ENCODE measurements at regions not wholly inside any gene's neighbourhood (a gene's known extent, or its start where the extent isn't known, plus 50 kb on each side); places are given as distances from the start of the nearest gene placed in this dataset.

- FAIRE-seq = no peak
- DNase-seq (ENCODE audit: extremely low spot score, insufficient read length, low read depth) = no peak
These were observed 616.6 kb downstream of the METTL4 start for GRCh38 chr18:1954583-1955312.

DNA sequence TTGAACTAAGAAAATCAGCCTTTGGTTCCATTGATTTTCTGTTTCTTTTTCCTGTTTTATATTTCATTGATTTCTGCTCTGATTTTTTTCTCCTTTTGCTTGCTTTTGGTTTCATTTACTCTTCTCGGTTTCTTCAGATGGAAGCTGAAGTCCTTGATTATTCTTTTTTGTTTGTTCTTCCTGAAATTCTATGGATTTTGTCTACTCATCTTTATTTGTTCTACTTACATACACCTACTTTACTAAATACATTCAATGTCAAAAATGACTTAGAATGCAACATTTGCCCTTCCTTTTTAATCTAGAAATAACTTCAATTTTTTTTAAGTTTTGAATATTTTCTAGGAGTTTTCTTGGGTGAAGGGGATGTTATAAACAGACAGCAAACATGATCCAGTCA is 612.5 kb downstream of the METTL4 start:
- FAIRE-seq (no peak), DNase-seq (ENCODE audit: extremely low spot score, insufficient read length, low read depth) (no peak)

DNA sequence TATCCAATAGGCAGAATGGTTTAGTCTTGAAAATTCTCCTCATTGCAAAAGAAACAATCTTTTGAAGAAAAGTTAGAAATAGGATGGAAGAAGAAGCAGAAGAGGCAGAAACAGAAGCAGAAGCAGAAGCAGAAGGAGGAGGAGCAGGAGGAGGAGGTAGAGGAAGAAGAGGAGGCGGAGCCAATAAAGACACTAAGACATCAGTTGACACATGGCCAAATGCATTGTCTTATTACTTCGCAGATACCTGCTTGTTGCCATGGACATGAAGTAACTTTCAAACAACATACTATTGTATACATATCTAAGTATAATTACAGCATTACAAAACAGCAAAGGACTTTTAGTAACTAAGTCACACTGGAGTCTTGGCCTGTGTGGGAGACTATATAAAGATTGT is 606.3 kb downstream of the METTL4 start:
- DNase-seq (ENCODE audit: extremely low spot score, insufficient read length, low read depth) (no peak), FAIRE-seq (no peak)

DNA sequence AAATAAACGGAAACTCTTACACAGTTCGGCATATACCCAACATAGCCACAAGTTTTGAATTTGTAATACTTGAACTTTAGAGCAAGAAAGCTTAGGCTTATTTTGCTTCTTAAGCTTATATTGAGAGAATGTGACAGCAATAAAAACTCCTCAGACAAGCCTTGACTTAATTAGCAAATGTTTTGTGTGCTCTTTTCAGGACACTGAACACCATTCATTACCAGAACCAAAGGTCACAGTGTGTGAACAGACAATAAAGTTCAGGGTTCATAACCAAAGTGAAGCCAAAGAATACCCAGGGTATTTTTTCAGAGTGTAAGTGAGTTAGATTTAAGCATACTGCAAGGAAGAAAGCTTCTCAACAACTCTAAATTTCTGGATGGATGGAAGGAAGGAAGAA is 605.8 kb downstream of the METTL4 start:
- no peak for FAIRE-seq
- no peak for DNase-seq (ENCODE audit: extremely low spot score, insufficient read length, low read depth)

DNA sequence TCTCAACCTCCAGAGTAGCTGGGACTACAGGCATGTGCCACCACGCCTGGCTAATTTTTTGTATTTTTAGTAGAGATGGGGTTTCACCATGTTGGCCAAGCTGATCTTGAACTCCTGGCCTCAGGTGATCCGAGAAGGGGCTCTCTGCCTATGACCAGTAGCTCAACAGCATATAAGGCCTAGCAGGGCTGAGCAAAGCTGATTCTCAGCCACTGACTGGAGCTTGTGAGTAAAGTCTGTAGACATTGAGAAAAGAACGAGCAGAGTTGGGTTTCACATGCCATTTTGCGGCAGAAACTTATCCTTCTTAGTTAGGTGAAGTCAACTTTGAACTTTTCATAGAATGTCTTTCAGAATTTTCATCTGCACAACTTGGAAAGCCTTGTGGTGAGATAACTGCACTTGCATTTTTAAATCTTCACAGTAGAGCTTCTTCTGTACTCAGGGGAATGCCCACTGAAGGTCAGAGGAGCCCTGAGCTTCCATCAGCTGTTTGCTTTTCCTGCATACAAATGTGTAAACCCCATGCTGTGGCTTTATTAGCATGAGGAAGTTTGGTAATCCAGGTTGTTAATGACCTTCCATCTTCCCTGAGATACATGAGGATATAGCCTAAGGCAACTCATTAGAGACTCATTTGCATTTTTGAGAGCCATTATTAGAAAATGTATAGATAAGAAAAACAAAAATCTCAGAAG is 602.4 kb downstream of the METTL4 start:
- DNase-seq (ENCODE audit: extremely low spot score, insufficient read length, low read depth) (no peak), FAIRE-seq (no peak)

DNA sequence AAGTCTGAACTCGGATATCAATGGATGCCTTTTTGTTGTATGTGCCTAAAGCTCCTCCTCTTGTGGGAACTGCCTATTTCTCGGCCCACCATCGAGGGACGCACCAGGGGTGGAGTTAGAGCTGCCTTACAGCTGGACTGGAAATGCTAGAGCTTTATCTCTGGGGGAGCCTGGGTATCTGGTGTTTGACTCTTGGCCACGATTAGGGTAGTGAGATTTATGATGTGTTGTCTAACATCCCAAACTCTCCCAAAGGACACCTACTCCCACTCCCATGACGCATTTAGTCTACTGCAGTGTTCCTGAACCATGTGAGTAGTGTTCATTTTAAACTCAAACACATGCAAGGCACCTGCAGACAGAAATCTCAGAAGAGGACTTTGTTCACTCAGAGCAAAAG is 594.8 kb downstream of the METTL4 start:
- FAIRE-seq (no peak), DNase-seq (ENCODE audit: extremely low spot score, insufficient read length, low read depth) (no peak)

DNA sequence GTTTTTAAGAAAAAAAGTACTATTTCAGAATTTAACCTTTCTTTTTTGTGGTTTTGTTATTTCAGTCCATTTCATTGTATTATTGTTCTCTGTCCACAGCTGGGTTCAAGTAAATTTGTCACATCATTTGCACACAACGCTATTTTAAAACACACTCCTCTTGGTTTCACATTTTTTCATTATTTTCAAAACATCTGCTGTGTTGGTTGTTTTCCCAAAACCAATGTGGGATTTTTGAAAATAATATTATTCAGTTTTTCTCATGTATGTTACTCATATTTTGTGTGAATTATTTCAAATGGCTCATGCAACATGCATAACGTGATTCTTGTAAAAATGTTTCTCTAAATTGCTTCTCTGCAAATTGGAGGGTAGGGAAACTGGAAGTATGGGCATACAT is 589.2 kb downstream of the METTL4 start:
- FAIRE-seq = no peak
- DNase-seq (ENCODE audit: extremely low spot score, insufficient read length, low read depth) = no peak

DNA sequence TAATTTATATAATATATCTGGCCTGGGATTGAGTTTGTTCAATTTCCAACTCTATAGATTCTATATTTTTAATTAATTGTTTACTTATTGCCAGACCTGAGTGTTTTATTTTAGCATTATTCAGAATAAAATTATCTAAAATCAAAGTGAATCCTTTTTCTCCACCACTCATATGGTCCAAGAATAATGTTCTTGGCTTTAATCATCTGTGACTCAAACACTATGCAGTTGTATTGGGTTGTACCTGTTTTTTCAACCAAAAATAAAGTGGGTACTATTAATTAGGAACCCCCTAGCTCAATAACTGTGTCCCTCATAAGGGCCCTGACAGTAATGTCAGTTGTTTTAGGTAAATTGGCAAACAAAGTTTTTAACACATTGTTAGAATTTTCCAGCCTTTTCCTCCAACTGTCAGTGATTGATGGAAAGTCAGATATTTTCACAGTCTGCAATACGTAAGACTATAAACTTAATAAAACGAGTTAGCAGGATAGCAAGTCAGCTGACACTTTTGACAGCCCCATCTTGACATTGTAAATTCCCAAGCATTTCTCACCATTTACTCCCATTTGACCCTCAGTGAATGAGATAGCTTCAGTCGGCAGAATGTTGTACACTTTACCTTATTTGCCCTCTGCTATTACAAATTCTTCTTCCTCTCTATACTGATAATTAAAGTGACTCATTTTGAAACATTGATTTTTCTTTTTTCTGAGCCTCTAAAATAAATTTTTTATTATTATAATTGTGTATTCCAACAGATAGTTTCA is 587.4 kb downstream of the METTL4 start:
- FAIRE-seq = no peak
- no peak for DNase-seq (ENCODE audit: extremely low spot score, insufficient read length, low read depth)

- DNase-seq (ENCODE audit: extremely low spot score, insufficient read length, low read depth) (no peak), FAIRE-seq (no peak)
These were observed 577.4 kb downstream of the METTL4 start for GRCh38 chr18:1993866-1994265.

GRCh38 chr18:1994471-1994870 is 576.8 kb downstream of the METTL4 start:
- FAIRE-seq (no peak), DNase-seq (ENCODE audit: extremely low spot score, insufficient read length, low read depth) (no peak)

- FAIRE-seq (no peak), DNase-seq (ENCODE audit: extremely low spot score, insufficient read length, low read depth) (no peak)
These were observed 576.2 kb downstream of the METTL4 start for GRCh38 chr18:1995041-1995612.

DNA sequence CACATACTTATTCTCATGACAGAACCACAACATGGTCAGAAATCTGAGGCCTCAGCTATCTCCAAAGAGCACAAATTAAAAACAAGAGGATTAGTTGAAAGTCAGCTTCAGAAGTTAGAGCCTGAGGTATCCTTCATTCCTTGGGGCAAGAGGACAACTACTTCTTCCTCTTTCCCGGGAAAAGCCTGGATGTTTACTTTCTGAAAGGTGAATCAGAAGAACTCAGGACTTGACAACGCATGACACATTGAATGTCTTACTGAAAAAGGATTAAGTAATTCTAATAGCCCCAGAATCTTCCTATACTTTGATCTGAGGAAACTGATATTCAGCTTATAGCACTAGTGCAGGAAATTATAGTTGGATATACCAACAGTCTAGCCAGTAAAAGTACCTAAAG is 573.2 kb downstream of the METTL4 start:
- FAIRE-seq = no peak
- no peak for DNase-seq (ENCODE audit: extremely low spot score, insufficient read length, low read depth)

GRCh38 chr18:1999387-1999786 is 571.9 kb downstream of the METTL4 start:
- DNase-seq (ENCODE audit: extremely low spot score, insufficient read length, low read depth) (no peak), FAIRE-seq (no peak)

DNA sequence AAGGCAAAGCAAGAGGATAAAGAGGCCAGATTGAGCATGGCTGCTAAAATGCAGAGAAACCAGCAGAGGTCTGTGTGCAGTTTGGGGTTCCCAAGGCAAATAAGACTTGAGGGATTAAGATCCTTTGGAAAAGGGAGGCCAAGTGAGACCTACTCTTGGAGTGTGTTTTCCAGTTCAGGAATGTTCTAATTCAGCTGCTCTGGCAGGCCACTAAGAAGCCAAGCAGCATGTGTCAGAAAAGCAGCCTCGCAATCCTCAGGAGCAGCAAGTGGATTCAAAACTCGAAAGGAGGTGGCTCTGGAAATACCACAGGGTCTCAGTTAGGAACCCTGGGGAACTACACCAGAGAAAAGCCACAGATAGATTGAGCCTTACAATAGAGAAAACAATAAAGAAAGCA is 569.2 kb downstream of the METTL4 start:
- FAIRE-seq (no peak), DNase-seq (ENCODE audit: extremely low spot score, insufficient read length, low read depth) (no peak)

- no peak for FAIRE-seq
- DNase-seq (ENCODE audit: extremely low spot score, insufficient read length, low read depth) = no peak
These were observed 568.7 kb downstream of the METTL4 start for GRCh38 chr18:2002604-2003003.

- no peak for FAIRE-seq
- DNase-seq (ENCODE audit: extremely low spot score, insufficient read length, low read depth) = no peak
These were observed 561.2 kb downstream of the METTL4 start for GRCh38 chr18:2009942-2010697.

DNA sequence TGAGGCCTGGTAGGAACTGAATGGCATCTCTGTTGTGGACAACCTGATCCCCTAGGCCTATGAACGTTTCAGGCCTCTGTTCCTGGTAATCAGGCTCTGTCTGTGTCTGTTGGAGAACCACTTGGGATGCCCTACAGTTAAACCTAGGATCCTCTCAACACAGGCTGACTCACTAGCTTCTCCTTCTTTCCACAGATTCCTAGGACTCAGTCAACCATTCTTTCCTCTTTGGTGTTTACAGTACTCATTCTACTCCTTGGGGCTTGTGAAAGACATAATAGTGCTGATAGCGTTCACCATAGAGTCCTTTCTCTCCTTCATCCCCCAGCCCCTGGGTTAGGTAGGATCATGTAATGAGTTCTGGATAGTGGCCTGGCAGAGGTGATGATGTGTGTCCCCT is 544.3 kb downstream of the METTL4 start:
- FAIRE-seq (no peak), DNase-seq (ENCODE audit: extremely low spot score, insufficient read length, low read depth) (no peak)

GRCh38 chr18:2027756-2028155 is 543.5 kb downstream of the METTL4 start:
- FAIRE-seq (no peak), DNase-seq (ENCODE audit: extremely low spot score, insufficient read length, low read depth) (no peak)

DNA sequence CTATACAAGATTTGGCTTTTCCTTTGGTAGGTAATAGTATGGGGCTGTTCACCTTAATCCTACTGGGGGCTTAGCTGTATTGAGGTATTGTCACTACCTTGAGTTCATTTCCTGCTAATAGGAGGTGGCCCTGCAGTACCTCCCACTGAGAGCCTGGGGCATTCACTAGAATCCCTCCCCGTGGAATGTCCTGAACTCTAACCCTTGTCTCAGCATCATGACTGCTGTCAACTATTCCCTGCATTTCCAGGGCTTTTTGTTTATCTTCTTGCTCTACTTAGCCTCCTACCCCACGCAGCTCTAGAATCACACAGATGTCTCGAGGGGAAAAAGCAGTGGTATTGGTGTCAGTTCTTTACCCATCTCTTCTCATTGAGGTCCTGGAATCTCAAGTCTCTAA is 542.3 kb downstream of the METTL4 start:
- DNase-seq (ENCODE audit: extremely low spot score, insufficient read length, low read depth) (no peak), FAIRE-seq (no peak)

- no peak for FAIRE-seq
- DNase-seq (ENCODE audit: extremely low spot score, insufficient read length, low read depth) = no peak
These were observed 540.7 kb downstream of the METTL4 start for GRCh38 chr18:2030647-2031046.

All from GM18507 (cell line).